Brain microvascular endothelial cell (primary cell): ENCODE measurements at regions not wholly inside any gene's neighbourhood (a gene's known extent, or its start where the extent isn't known, plus 50 kb on each side); places are given as distances from the start of the nearest gene placed in this dataset.

Experiments used
- DNase-seq: peaks from one replicate; pipeline ENCODE4 v3.0.0-alpha.2; 2020
- H3K27ac ChIP-seq: fragments of 250-450 bp; sonication (Bioruptor Pico); 2 replicates; pipeline ENCODE4 v1.5.1; 2020; ENCODE audit warnings: mild to moderate bottlenecking, moderate library complexity
- H3K27me3 ChIP-seq: fragments of 250-450 bp; sonication (Bioruptor Pico); replicated peaks from 2 replicates; pipeline ENCODE4 v1.5.1; 2020; ENCODE audit warnings: mild to moderate bottlenecking
- H3K36me3 ChIP-seq: fragments of 250-450 bp; sonication (Bioruptor Pico); replicated peaks from 2 replicates; pipeline ENCODE4 v1.5.1; 2020; ENCODE audit warnings: mild to moderate bottlenecking
- H3K4me3 ChIP-seq: 2 replicates; pipeline ENCODE4 v1.5.1; 2011; ENCODE audit warnings: low read depth, mild to moderate bottlenecking, control low read depth, low read length, moderate library complexity
- CTCF ChIP-seq: IDR thresholded peaks from 2 replicates; pipeline ENCODE4 v1.5.1; 2011; ENCODE audit warnings: low read depth, mild to moderate bottlenecking, moderate library complexity, low read length, control low read depth, inconsistent platforms; ENCODE audit errors: missing control alignments
- in situ Hi-C: cut with HindIII; loops from 2 replicates; pipeline ENCODE4 v1.10.0; 2017; ENCODE audit warnings: low sequenced_read_pairs, low pct_ligation_motif_present

GRCh38 chr6:105810922-105811482, 275.1 kb upstream of the PRDM1 start:
- Histone ChIP-seq H3K27me3 (no peaks in the 10 kb centered on the region), H3K36me3 (no peaks in the 10 kb centered on the region), H3K4me3 (no peak overlapping the region), H3K27ac (no peak overlapping the region)
- DNase-seq: no peak
- no peak for TF ChIP-seq CTCF
- in situ Hi-C loops: no loop called here

- peak; percentile 59 for DNase-seq
Observed at GRCh38 chr6:105810105-105810921, 275.8 kb upstream of the PRDM1 start.

GRCh38 chr6:105808571-105808970, 277.6 kb upstream of the PRDM1 start:
- in situ Hi-C loops: no loop called here
- no peak overlapping the region for H3K4me3 ChIP-seq
- no peaks in the 10 kb centered on the region for H3K27me3 ChIP-seq
- H3K27ac ChIP-seq: no peak overlapping the region
- DNase-seq: no peak
- no peak for TF ChIP-seq CTCF
- no peaks in the 10 kb centered on the region for H3K36me3 ChIP-seq

More at GRCh38 chr6:105810105-105810921, 275.8 kb upstream of the PRDM1 start:
- H3K36me3 ChIP-seq: no peaks in the 10 kb centered on the region
- no peaks in the 10 kb centered on the region for H3K27me3 ChIP-seq
- in situ Hi-C loops: no loop called here
- no peak for TF ChIP-seq CTCF
- no peak overlapping the region for H3K4me3 ChIP-seq
- peak overlapping the region; percentile 10 for H3K27ac ChIP-seq

- Histone ChIP-seq H3K36me3 (no peaks in the 10 kb centered on the region), H3K4me3 (no peak overlapping the region), H3K27ac (no peak overlapping the region), H3K27me3 (no peaks in the 10 kb centered on the region)
- DNase-seq: no peak
- in situ Hi-C loops: no loop called here
- TF ChIP-seq CTCF: no peak
Observed at GRCh38 chr6:105807905-105808304, 278.2 kb upstream of the PRDM1 start.

- in situ Hi-C loops: no loop called here
- TF ChIP-seq CTCF: no peak
Observed at GRCh38 chr6:105806486-105806920, 279.6 kb upstream of the PRDM1 start.

More at GRCh38 chr6:105806486-105806920, 279.6 kb upstream of the PRDM1 start:
- Histone ChIP-seq H3K4me3 (no peak overlapping the region), H3K36me3 (no peaks in the 10 kb centered on the region), H3K27ac (no peak overlapping the region), H3K27me3 (no peaks in the 10 kb centered on the region)
- no peak for DNase-seq
